Neural crest cell (in vitro differentiated cells): ENCODE measurements at regions not wholly inside any gene's neighbourhood (a gene's known extent, or its start where the extent isn't known, plus 50 kb on each side); places are given as distances from the start of the nearest gene placed in this dataset.

Source experiments
- DNase-seq: peaks from one replicate; pipeline ENCODE4 v3.0.0; 2021; ENCODE audit warnings: low read depth, mixed read lengths, low spot score
- H3K27ac Mint-ChIP-seq: one replicate; pipeline ENCODE4 v1.8.0; 2021; ENCODE audit warnings: mild to moderate bottlenecking, mixed read lengths; ENCODE audit not compliant: unreplicated experiment
- H3K27me3 Mint-ChIP-seq: 2 replicates; pipeline ENCODE4 v1.8.0; 2021; ENCODE audit warnings: low read depth, mild to moderate bottlenecking, mixed read lengths
- H3K36me3 Mint-ChIP-seq: 2 replicates; pipeline ENCODE4 v1.8.0; 2021; ENCODE audit warnings: low read depth, mild to moderate bottlenecking, mixed read lengths
- H3K4me1 Mint-ChIP-seq: 2 replicates; pipeline ENCODE4 v1.8.0; 2021; ENCODE audit warnings: mixed read lengths
- H3K4me3 Mint-ChIP-seq: one replicate; pipeline ENCODE4 v1.8.0; 2021; ENCODE audit warnings: mild to moderate bottlenecking, mixed read lengths
- H3K9me3 Mint-ChIP-seq: 2 replicates; pipeline ENCODE4 v1.8.0; 2021; ENCODE audit warnings: mixed read lengths
- CTCF ChIP-seq: fragments of 200-600 bp; sonication (generic); conservative IDR thresholded peaks from 2 replicates; pipeline ENCODE4 v1.5.0; 2021; ENCODE audit warnings: antibody characterized with exemption, mild to moderate bottlenecking

DNA sequence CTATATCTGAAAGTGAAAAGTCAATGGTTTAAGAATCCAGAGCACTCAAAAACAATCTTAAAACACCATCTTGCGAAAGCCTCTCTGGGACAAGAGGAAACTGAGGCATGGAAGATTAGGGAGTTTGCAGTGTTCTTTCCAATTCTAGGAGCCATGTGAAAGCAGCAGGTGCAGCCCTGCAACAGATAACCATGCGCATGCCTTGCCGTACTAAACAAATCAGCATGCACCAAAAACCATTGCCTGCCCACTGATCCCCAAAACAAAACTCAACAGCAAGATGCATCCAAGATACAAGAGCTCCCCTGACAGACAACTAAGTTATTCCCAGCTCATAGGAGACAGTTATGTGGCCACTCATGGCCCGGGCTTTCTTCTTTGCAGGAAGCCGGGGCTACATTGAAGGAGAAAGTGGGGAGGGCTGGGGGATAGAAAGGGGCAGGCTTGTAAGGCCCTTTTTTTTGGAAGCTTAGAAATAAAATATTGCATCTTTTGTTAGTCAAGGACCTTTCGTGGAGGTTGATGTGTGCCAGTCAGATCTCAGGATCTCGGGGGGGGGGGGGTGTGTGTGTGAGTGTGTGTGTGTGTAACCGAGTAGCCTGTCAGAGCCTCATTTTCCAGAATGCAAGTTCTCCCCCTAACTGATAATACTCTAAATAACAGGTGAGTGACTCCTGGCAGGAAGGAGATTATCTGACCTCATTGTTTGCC lies 178.4 kb downstream of the MBOAT1 start:
- DNase-seq: no peak
- Mint-ChIP-seq H3K36me3 (no peaks in the 10 kb centered on the region), H3K27me3 (no peaks in the 10 kb centered on the region), H3K27ac (no peak overlapping the region), H3K4me1 (peaks cover 31% of the 10 kb centered on the region), H3K9me3 (peaks cover 9% of the 10 kb centered on the region), H3K4me3 (no peak overlapping the region)
- no peak for TF ChIP-seq CTCF

GRCh38 chr6:20034408-20034769 lies 177.9 kb downstream of the MBOAT1 start:
- H3K9me3 Mint-ChIP-seq: peaks cover 9% of the 10 kb centered on the region
- H3K36me3 Mint-ChIP-seq: no peaks in the 10 kb centered on the region
- H3K27ac Mint-ChIP-seq: peak overlapping the region; percentile 35
- H3K27me3 Mint-ChIP-seq: no peaks in the 10 kb centered on the region
- TF ChIP-seq CTCF: no peak
- DNase-seq: no peak
- H3K4me1 Mint-ChIP-seq: peaks cover 36% of the 10 kb centered on the region
- no peak overlapping the region for H3K4me3 Mint-ChIP-seq

- Mint-ChIP-seq H3K4me3 (no peak overlapping the region), H3K27ac (no peak overlapping the region), H3K9me3 (peaks cover 9% of the 10 kb centered on the region), H3K36me3 (no peaks in the 10 kb centered on the region), H3K27me3 (no peaks in the 10 kb centered on the region), H3K4me1 (peaks cover 34% of the 10 kb centered on the region)
- DNase-seq: no peak
- no peak for TF ChIP-seq CTCF
Measured at GRCh38 chr6:20036141-20036677, 176.1 kb downstream of the MBOAT1 start.

DNA sequence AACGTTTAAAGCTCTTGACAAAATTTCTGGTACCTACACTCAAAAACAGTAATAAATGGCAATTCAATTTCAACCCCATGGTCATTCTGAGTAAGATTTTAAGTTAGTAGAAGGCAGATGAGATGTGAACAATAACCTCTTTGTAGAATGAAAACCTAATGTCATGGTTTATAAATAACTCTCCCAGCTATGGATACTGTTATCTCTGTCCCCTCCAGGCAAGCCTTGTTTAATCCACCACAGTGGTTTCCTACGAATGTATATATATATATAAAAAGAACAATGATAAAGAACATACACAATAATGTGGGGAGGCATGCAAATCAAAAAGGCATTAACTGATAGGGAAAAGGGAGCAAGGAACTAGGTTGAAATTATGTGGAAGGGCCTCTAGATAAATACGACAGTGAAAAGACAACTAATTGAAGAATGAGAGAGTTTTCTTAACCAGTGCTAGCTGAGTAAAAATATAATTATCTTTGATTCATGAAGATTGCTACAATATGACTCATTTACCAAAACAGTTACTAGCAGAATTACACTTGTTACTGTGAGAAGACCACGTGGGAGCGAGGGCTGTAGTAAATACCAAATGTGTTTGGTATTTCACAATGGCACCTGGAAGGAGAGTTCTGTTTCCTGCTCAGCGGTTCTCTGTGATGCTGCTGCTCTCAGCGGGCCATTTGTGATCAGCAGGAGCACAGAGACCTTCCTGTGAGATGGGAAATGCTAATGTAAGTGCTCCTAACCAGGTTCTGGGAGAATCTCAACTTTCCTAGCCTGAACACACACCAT lies 173.7 kb downstream of the MBOAT1 start:
- Mint-ChIP-seq H3K4me3 (no peak overlapping the region), H3K27ac (peak overlapping the region; percentile 69)

DNA sequence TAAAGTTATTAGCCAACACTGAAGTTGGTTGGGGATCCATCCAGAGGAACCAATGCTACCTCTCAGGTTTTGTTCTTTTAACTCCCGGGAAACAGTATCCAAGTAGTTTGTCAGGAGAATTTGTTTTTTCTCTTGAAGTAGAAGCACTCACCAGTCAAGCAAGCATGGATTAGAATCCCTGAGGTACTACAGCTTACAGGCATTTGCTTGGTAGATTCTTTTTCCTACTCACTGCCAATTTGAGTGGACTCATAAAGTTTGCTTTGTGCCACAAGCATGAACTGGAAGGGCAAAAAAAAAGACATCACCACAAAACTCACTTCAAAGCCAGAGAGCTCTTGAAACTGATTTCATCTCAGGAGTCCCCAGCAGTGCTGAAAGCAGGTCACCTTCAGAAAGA lies 167.4 kb downstream of the MBOAT1 start:
- Mint-ChIP-seq H3K36me3 (no peaks in the 10 kb centered on the region), H3K27ac (no peak overlapping the region), H3K9me3 (peaks cover 7% of the 10 kb centered on the region), H3K4me1 (no peaks in the 10 kb centered on the region), H3K4me3 (no peak overlapping the region), H3K27me3 (no peaks in the 10 kb centered on the region)
- TF ChIP-seq CTCF: no peak
- DNase-seq: no peak

More for the DNA sequence above, 173.7 kb downstream of the MBOAT1 start:
- H3K36me3 Mint-ChIP-seq: no peaks in the 10 kb centered on the region
- no peak for TF ChIP-seq CTCF
- DNase-seq: no peak
- H3K9me3 Mint-ChIP-seq: peaks cover 9% of the 10 kb centered on the region
- H3K4me1 Mint-ChIP-seq: peaks cover 33% of the 10 kb centered on the region
- no peaks in the 10 kb centered on the region for H3K27me3 Mint-ChIP-seq
